IPS-NIHi7 (cell line): ENCODE measurements at regions not wholly inside any gene's neighbourhood (a gene's known extent, or its start where the extent isn't known, plus 50 kb on each side); places are given as distances from the start of the nearest gene placed in this dataset.

Source experiments
- DNase-seq: peaks from one replicate; pipeline ENCODE4 v3.0.0; 2012; ENCODE audit warnings: mixed read lengths; ENCODE audit errors: extremely low spot score

GRCh38 chr11:30740091-30740490 lies 153.9 kb upstream of the MPPED2 start:
- no peak for DNase-seq

GRCh38 chr11:30735946-30736345 lies 149.8 kb upstream of the MPPED2 start:
- no peak for DNase-seq

- DNase-seq = no peak
These were observed 147.6 kb upstream of the MPPED2 start for GRCh38 chr11:30733748-30734147.

GRCh38 chr11:30730011-30730410 lies 143.9 kb upstream of the MPPED2 start:
- DNase-seq = no peak

GRCh38 chr11:30729187-30729713 lies 143.1 kb upstream of the MPPED2 start:
- DNase-seq = no peak

GRCh38 chr11:30725645-30726195 lies 139.6 kb upstream of the MPPED2 start:
- DNase-seq = no peak

GRCh38 chr11:30724274-30724673 lies 138.1 kb upstream of the MPPED2 start:
- DNase-seq = no peak

- DNase-seq = no peak
These were observed 133.2 kb upstream of the MPPED2 start for GRCh38 chr11:30719371-30719770.

GRCh38 chr11:30717641-30718040 lies 131.5 kb upstream of the MPPED2 start:
- no peak for DNase-seq

GRCh38 chr11:30717009-30717408 lies 130.9 kb upstream of the MPPED2 start:
- DNase-seq = no peak

- DNase-seq = no peak
These were observed 126.6 kb upstream of the MPPED2 start for GRCh38 chr11:30712749-30713148.

GRCh38 chr11:30710221-30710620 lies 124.1 kb upstream of the MPPED2 start:
- no peak for DNase-seq

GRCh38 chr11:30707110-30707509 lies 121.0 kb upstream of the MPPED2 start:
- no peak for DNase-seq

GRCh38 chr11:30705913-30706675 lies 119.9 kb upstream of the MPPED2 start:
- no peak for DNase-seq

- DNase-seq = no peak
These were observed 112.3 kb upstream of the MPPED2 start for GRCh38 chr11:30698425-30698824.

- no peak for DNase-seq
These were observed 110.9 kb upstream of the MPPED2 start for GRCh38 chr11:30697032-30697431.

- DNase-seq = no peak
These were observed 98.6 kb upstream of the MPPED2 start for GRCh38 chr11:30684772-30685171.

- no peak for DNase-seq
These were observed 97.0 kb upstream of the MPPED2 start for GRCh38 chr11:30683176-30683575.

GRCh38 chr11:30666817-30667216 lies 80.7 kb upstream of the MPPED2 start:
- no peak for DNase-seq

GRCh38 chr11:30665067-30665466 lies 78.9 kb upstream of the MPPED2 start:
- no peak for DNase-seq

GRCh38 chr11:30653606-30654005 lies 67.5 kb upstream of the MPPED2 start:
- DNase-seq = no peak

GRCh38 chr11:30652801-30653200 lies 66.6 kb upstream of the MPPED2 start:
- no peak for DNase-seq

GRCh38 chr11:30650266-30650665 lies 64.1 kb upstream of the MPPED2 start:
- DNase-seq = no peak
